IPS DF 4.7 (cell line): ENCODE measurements at regions not wholly inside any gene's neighbourhood (a gene's known extent, or its start where the extent isn't known, plus 50 kb on each side); places are given as distances from the start of the nearest gene placed in this dataset.
"Not testable (repeated sequence)": the region's sequence is repeated elsewhere in the genome, so short reads cannot be mapped to it uniquely, and the experiment has no call there.

Source experiments
- DNase-seq: peaks from one replicate; pipeline ENCODE4 v3.0.0-alpha.2; 2013; ENCODE audit warnings: low spot score; ENCODE audit errors: extremely low read depth

DNA sequence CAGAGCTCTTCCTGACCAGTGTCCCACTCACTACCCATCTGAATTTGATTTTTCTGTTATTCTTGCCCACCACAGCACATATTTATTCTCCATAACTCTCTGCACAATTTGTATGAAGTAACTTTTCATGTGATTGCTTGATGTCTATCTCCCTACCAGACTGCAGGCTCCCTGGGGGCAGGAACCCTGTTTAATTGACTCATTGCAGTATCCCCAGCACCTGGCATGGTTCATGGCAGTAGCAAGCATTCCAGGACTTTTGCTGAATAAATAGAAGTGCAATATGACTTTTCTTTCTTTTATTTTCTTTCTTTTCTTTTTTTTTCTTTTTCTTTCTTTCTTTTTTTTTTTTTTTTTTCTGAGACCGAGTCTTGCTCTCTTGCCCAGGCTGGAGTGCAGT, 88.7 kb upstream of the XPO1 start:
- DNase-seq: no peak

- DNase-seq: no peak
Measured at GRCh38 chr2:61623747-61624146, 85.6 kb upstream of the XPO1 start.

DNA sequence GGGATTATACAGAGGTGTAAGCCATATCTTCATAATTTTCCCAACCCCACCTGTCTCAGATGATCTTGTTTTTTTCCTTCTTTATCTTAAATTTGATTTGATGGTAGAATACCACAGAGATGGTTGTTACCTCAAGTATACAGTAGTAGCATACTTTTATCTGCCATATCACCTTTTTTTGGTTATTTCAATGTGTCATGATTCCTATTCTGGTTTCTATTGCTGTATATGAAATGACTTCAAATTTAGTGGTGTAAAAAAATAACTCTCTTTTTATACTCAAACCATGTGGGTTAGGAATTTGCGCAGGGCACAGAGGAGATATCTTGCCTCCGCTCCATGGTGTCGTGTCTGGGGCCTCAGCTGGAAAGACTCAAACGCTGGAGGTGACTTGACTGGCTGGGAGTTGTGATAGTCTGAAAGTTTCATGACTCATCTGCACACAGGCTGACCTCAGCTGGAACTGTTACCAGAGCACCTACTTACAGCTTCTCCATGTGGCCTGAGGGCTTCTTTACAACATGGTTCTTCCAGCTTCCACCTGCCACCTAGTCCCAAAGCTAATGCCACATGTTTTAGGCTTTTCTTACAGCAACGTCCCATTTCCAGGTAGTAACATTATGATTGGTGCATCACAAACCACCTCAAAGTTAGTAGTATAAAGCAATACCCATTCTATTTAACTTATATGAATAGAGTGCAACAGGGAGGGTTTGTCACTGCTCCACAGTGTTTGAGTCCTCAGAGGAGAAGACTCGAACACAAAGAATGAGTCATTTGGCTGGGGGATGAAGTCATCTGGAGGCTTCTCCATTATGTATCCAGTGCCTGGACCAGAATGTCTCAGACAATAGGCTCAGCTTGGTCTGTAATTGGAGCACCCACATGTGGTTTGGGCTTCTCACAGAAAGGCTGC, 82.3 kb upstream of the XPO1 start:
- no peak for DNase-seq

DNA sequence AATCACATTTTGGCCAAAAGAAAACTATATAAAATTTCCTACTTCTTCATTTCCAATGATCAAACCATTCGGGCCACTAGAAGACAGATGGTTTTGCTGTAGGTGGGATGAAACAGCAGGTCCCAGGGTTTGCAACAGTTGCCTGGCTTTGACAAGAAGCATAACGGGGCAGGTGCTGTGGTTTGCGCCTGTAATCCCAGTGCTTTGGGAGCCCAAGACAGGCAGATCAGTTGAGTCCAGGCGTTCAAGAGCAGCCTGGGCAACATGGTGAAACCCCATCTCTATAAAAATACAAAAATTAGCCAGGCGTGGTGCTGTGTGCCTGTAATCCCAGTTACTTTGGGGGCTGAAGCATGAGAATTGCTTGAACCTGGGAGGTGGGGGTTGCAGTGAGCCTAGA, 81.4 kb upstream of the XPO1 start:
- no peak for DNase-seq

GRCh38 chr2:61617610-61618009, 79.5 kb upstream of the XPO1 start:
- no peak for DNase-seq

- DNase-seq: no peak
Measured at GRCh38 chr2:61605245-61605644, 67.1 kb upstream of the XPO1 start.

DNA sequence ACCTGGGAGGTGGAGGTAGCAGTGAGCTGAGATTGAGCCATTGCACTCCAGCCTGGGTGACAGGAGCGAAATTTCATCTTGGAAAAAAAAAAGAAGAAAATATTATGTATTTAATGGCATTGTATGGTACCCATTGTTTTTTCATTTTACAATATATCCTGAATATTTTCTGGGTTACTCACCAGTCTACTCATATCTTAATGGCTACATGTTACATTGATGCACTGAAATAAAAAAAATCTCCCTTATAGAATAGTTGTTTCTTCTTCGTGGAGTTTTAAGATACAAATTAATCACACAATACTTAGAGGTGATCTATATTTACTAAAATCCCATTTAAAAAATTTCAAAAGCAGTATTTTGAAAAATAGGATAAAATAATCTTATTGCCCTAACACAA, 66.3 kb upstream of the XPO1 start:
- no peak for DNase-seq

GRCh38 chr2:61598515-61599156, 60.5 kb upstream of the XPO1 start:
- DNase-seq: not testable (repeated sequence)

GRCh38 chr2:61597300-61598289, 59.4 kb upstream of the XPO1 start:
- peak; percentile 89 for DNase-seq

- not testable (repeated sequence) for DNase-seq
Measured at GRCh38 chr2:61594201-61594600, 56.0 kb upstream of the XPO1 start.

- not testable (repeated sequence) for DNase-seq
Measured at GRCh38 chr2:61593648-61594047, 55.5 kb upstream of the XPO1 start.

GRCh38 chr2:61590214-61590613, 52.1 kb upstream of the XPO1 start:
- no peak for DNase-seq

DNA sequence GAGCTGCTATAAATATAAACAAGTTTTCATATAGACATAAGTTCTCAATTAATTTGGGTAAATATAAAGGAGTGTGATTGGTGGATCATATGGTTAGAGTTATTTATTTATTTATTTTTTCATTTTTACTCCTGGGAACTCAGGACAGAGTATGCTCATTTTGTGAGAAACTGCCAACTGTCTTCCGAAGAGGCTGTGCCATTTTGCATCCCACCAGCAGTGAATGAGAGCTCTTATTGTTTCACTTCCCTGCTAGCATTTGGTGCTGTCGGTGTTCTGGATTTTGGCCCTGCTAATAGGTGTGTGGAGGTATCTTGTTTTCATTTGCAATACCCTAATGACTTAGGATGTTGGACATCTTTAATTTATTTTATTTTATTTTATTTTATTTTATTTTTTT, 50.4 kb upstream of the XPO1 start:
- DNase-seq: no peak
